ENCODE measurements at regions not wholly inside any gene's neighbourhood (a gene's known extent, or its start where the extent isn't known, plus 50 kb on each side); places are given as distances from the start of the nearest gene placed in this dataset.
"Not testable (repeated sequence)": the region's sequence is repeated elsewhere in the genome, so short reads cannot be mapped to it uniquely, and the experiment has no call there.

DNA sequence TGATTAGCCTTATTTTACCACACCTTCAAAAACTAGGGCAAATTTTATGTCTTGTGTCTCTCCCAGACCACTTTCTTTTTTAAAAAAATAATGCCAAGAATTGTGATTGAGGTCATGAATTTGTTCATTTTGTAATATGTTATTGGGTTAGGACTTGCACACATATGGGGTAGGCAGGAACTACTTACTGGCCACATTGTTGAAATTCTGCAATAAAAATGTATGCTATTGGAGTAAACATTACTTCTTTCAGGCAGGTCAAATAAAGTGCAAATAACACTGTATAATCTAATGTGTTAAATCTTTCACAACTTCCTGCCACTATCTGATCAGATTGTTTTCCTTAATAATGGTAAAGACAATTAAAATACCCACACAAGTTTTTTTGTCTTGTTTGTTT lies 166.6 kb upstream of the COL11A1 start:
- no peak overlapping the region for H3K27ac ChIP-seq (ENCODE audit: poor library complexity, severe bottlenecking)
- no peak for ATAC-seq (ENCODE audit: low read depth)
- H3K4me3 ChIP-seq (ENCODE audit: severe bottlenecking) = no peak overlapping the region
- no peaks in the 10 kb centered on the region for H3K36me3 ChIP-seq (ENCODE audit: low read depth)
- no peak for TF ChIP-seq CTCF (IDR thresholded peaks at IDR 0.05; ENCODE audit: poor library complexity, severe bottlenecking)
- no peaks in the 10 kb centered on the region for H3K27me3 ChIP-seq (ENCODE audit: insufficient read depth, poor library complexity, severe bottlenecking)
- no peaks in the 10 kb centered on the region for H3K4me1 ChIP-seq (ENCODE audit: insufficient read depth, poor library complexity, severe bottlenecking)
- DNase-seq (ENCODE audit: low spot score) = no peak
- H3K9me3 ChIP-seq (ENCODE audit: severe bottlenecking) = no peaks in the 10 kb centered on the region

GRCh38 chr1:103273106-103273505 lies 164.8 kb upstream of the COL11A1 start:
- no peak overlapping the region for H3K27ac ChIP-seq (ENCODE audit: poor library complexity, severe bottlenecking)
- no peaks in the 10 kb centered on the region for H3K4me1 ChIP-seq (ENCODE audit: insufficient read depth, poor library complexity, severe bottlenecking)
- H3K9me3 ChIP-seq (ENCODE audit: severe bottlenecking) = no peaks in the 10 kb centered on the region
- no peaks in the 10 kb centered on the region for H3K27me3 ChIP-seq (ENCODE audit: insufficient read depth, poor library complexity, severe bottlenecking)
- no peak for DNase-seq (ENCODE audit: low spot score)
- TF ChIP-seq CTCF (IDR thresholded peaks at IDR 0.05; ENCODE audit: poor library complexity, severe bottlenecking) = no peak
- H3K36me3 ChIP-seq (ENCODE audit: low read depth) = no peaks in the 10 kb centered on the region
- H3K4me3 ChIP-seq (ENCODE audit: severe bottlenecking) = no peak overlapping the region
- ATAC-seq (ENCODE audit: low read depth) = no peak

DNA sequence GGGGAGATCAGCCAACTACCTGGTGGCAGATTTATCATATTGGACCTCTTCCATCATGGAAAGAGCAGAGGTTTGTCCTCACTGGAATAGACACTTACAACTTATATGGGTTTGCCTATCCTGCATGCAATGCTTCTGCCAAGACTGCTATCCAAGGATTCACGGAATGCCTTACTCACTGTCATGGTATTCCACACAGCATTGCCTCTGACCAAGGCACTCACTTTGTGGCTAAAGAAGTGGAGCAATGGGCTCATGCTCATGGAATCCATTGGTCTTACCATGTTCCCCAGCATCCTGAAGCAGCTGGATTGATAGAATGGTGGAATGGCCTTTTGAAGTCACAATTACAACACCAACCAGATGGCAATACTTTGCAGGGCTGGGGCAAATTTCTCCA lies 163.1 kb upstream of the COL11A1 start:
- H3K4me3 ChIP-seq (ENCODE audit: severe bottlenecking); H3K9me3 ChIP-seq (ENCODE audit: severe bottlenecking); H3K27ac ChIP-seq (ENCODE audit: poor library complexity, severe bottlenecking); ATAC-seq (ENCODE audit: low read depth); DNase-seq (ENCODE audit: low spot score); H3K36me3 ChIP-seq (ENCODE audit: low read depth); H3K27me3 ChIP-seq (ENCODE audit: insufficient read depth, poor library complexity, severe bottlenecking); H3K4me1 ChIP-seq (ENCODE audit: insufficient read depth, poor library complexity, severe bottlenecking): not testable (repeated sequence)

DNA sequence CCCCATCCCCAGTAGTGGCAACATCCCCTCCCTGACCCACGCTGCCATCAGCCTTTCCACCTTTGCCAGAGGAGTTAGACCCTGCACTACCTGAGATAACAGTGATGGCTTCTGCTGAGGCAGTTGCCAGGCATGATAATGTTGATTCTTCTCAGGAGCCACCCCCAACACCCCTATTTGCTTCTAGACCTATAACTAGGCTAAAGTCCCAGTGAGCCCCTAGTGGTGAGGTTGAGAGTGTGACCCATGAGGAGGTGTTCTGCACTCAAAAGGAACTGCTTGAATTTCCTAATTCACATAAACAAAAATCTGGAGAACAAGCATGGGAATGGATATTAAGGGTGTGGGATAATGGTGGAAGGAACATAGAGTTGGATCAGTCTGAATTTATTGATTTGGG lies 159.6 kb upstream of the COL11A1 start:
- Histone ChIP-seq H3K36me3 (ENCODE audit: low read depth) (no peaks in the 10 kb centered on the region), H3K27me3 (ENCODE audit: insufficient read depth, poor library complexity, severe bottlenecking) (no peaks in the 10 kb centered on the region), H3K4me3 (ENCODE audit: severe bottlenecking) (no peak overlapping the region), H3K9me3 (ENCODE audit: severe bottlenecking) (no peaks in the 10 kb centered on the region), H3K4me1 (ENCODE audit: insufficient read depth, poor library complexity, severe bottlenecking) (no peaks in the 10 kb centered on the region), H3K27ac (ENCODE audit: poor library complexity, severe bottlenecking) (no peak overlapping the region)
- TF ChIP-seq CTCF (IDR thresholded peaks at IDR 0.05; ENCODE audit: poor library complexity, severe bottlenecking) = peak; percentile 6
- ATAC-seq (ENCODE audit: low read depth) = no peak
- no peak for DNase-seq (ENCODE audit: low spot score)

- Histone ChIP-seq H3K4me1 (ENCODE audit: insufficient read depth, poor library complexity, severe bottlenecking) (no peaks in the 10 kb centered on the region), H3K9me3 (ENCODE audit: severe bottlenecking) (no peaks in the 10 kb centered on the region), H3K27me3 (ENCODE audit: insufficient read depth, poor library complexity, severe bottlenecking) (no peaks in the 10 kb centered on the region), H3K27ac (ENCODE audit: poor library complexity, severe bottlenecking) (no peak overlapping the region), H3K36me3 (ENCODE audit: low read depth) (no peaks in the 10 kb centered on the region), H3K4me3 (ENCODE audit: severe bottlenecking) (no peak overlapping the region)
- no peak for TF ChIP-seq CTCF (IDR thresholded peaks at IDR 0.05; ENCODE audit: poor library complexity, severe bottlenecking)
- ATAC-seq (ENCODE audit: low read depth) (no peak), DNase-seq (ENCODE audit: low spot score) (no peak)
These were observed 158.9 kb upstream of the COL11A1 start for GRCh38 chr1:103267266-103267665.

All from RWPE2 (cell line).